NCI-H187 (cell line): ENCODE measurements at regions not wholly inside any gene's neighbourhood (a gene's known extent, or its start where the extent isn't known, plus 50 kb on each side); places are given as distances from the start of the nearest gene placed in this dataset.

ENCODE experiments used
- DNase-seq, 2 experiments: peaks; one replicate each; lab custom pipeline; 2025; lab: John Stamatoyannopoulos, UW

- DNase-seq: no peak
Measured at GRCh38 chr2:18503376-18504228, 56.9 kb downstream of the RDH14 start.

GRCh38 chr2:18502142-18502541 lies 58.3 kb downstream of the RDH14 start:
- DNase-seq: no peak

- no peak for DNase-seq
Measured at GRCh38 chr2:18501729-18502128, 58.7 kb downstream of the RDH14 start.

- DNase-seq: no peak
Measured at GRCh38 chr2:18501156-18501555, 59.3 kb downstream of the RDH14 start.

- no peak for DNase-seq
Measured at GRCh38 chr2:18500333-18500732, 60.1 kb downstream of the RDH14 start.

GRCh38 chr2:18498531-18498930 lies 61.9 kb downstream of the RDH14 start:
- DNase-seq: no peak

- DNase-seq: no peak
Measured at GRCh38 chr2:18496516-18496915, 63.9 kb downstream of the RDH14 start.

GRCh38 chr2:18495058-18495457 lies 65.4 kb downstream of the RDH14 start:
- no peak for DNase-seq

GRCh38 chr2:18492721-18493120 lies 67.7 kb downstream of the RDH14 start:
- DNase-seq: no peak

- DNase-seq: no peak
Measured at GRCh38 chr2:18491577-18491976, 68.9 kb downstream of the RDH14 start.

- no peak for DNase-seq
Measured at GRCh38 chr2:18490901-18491300, 69.6 kb downstream of the RDH14 start.

- no peak for DNase-seq
Measured at GRCh38 chr2:18487106-18487913, 73.1 kb downstream of the RDH14 start.

GRCh38 chr2:18484625-18485024 lies 75.8 kb downstream of the RDH14 start:
- DNase-seq: no peak

GRCh38 chr2:18483896-18484295 lies 76.6 kb downstream of the RDH14 start:
- no peak for DNase-seq

- DNase-seq: no peak
Measured at GRCh38 chr2:18482666-18483065, 77.8 kb downstream of the RDH14 start.

GRCh38 chr2:18479947-18480369 lies 80.5 kb downstream of the RDH14 start:
- no peak for DNase-seq

GRCh38 chr2:18477293-18477692 lies 83.2 kb downstream of the RDH14 start:
- no peak for DNase-seq

GRCh38 chr2:18476484-18476883 lies 84.0 kb downstream of the RDH14 start:
- no peak for DNase-seq

GRCh38 chr2:18475884-18476283 lies 84.6 kb downstream of the RDH14 start:
- no peak for DNase-seq

GRCh38 chr2:18474700-18475099 lies 85.8 kb downstream of the RDH14 start:
- DNase-seq: no peak

GRCh38 chr2:18473241-18474181 lies 86.9 kb downstream of the RDH14 start:
- no peak for DNase-seq

GRCh38 chr2:18467749-18468360 lies 92.6 kb downstream of the RDH14 start:
- no peak for DNase-seq
